Right lobe of liver (tissue), 6 donors: ENCODE measurements at regions not wholly inside any gene's neighbourhood (a gene's known extent, or its start where the extent isn't known, plus 50 kb on each side); places are given as distances from the start of the nearest gene placed in this dataset.

Experiments
- ATAC-seq, 4 donors: fragments of 200-7000 bp; cut with Tn5 transposase; one replicate each; pipeline ENCODE4 v1.9.1; 2020; ENCODE audit warnings: mild to moderate bottlenecking in 4 of 4, moderate library complexity in 4 of 4
- DNase-seq, 3 donors: peaks; one replicate each; pipeline ENCODE4 v3.0.0-alpha.2; 2020
- H3K27ac ChIP-seq, 3 donors: fragments of 200-600 bp; one replicate each; pipeline ENCODE4 v1.8.0; 2022
- H3K27me3 ChIP-seq, 2 donors: fragments of 200-600 bp; one replicate each; pipeline ENCODE4 v1.8.0; 2022
- H3K36me3 ChIP-seq, 4 donors: fragments of 200-600 bp; sonication (generic) in 1 of 4; one replicate each; pipeline versions ENCODE4 v1.5.1 to v1.8.0; 2017 to 2022; ENCODE audit warnings: control low read depth in 1 of 4
- H3K4me1 ChIP-seq, 4 donors: fragments of 200-600 bp; sonication (generic) in 1 of 4; one replicate each; pipeline versions ENCODE4 v1.5.1 to v1.8.0; 2017 to 2022; ENCODE audit warnings: control low read depth in 1 of 4
- H3K4me3 ChIP-seq, 3 donors: fragments of 200-600 bp; one replicate each; pipeline ENCODE4 v1.8.0; 2022
- H3K9me3 ChIP-seq, 4 donors: fragments of 200-600 bp; sonication (generic) in 1 of 4; one replicate each; pipeline versions ENCODE4 v1.5.1 to v1.8.0; 2017 to 2022; ENCODE audit warnings: control low read depth in 1 of 4
- POLR2A ChIP-seq: fragments of 450-650 bp; IDR thresholded peaks from one replicate; pipeline ENCODE4 v1.6.1; 2017; ENCODE audit warnings: antibody characterized with exemption, mild to moderate bottlenecking
- WGBS: methylation state at CpG from one replicate; pipeline ENCODE4 v1.1.6; 2018; ENCODE audit warnings: low coverage, low lambda C conversion rate; ENCODE audit not compliant: insufficient coverage; ENCODE audit errors: missing lambda C conversion rate; 5-methylcytosine and 5-hydroxymethylcytosine counted together
- intact Hi-C, 2 donors: fragments of 100-400 bp; cut with DNase I; formaldehyde crosslinking; loops; one replicate each; pipeline versions ENCODE4 v1.11.2 to v1.14.1; 2022
- TF ChIP-seq, protein P1 (sequence below), 4 donors: fragments of 200-600 bp in 3 of 4; fragments of 450-650 bp in 1 of 4; IDR thresholded peaks; one replicate each; pipeline versions ENCODE4 v1.5.1 to v1.8.0; 2016 to 2022; ENCODE audit warnings: antibody characterized with exemption in 4 of 4, mild to moderate bottlenecking in 2 of 4
- donor health status: DM: no; HTN: yes; CAD: no.
- donor health status: DM: no; HTN: no; CAD: no.
- donor health status: DM: no; HTN: no; CAD: no.
- donor health status: DM: no; HTN: yes; CAD: no.
- donor health status: DM: no; HTN: yes; CAD: no.

GRCh38 chr22:48658246-48658645 is 1169.4 kb downstream of the BRD1 start:
- 57% methylated on average over 3 of the region's 15 CpGs for WGBS
- Histone ChIP-seq H3K4me3 (no peak overlapping the region), H3K27ac (no peak overlapping the region), H3K9me3 (peaks cover 0 to under 1% (median 0%) of the 10 kb centered on the region in 4 donors), H3K4me1 (no peaks in the 10 kb centered on the region), H3K36me3 (no peaks in the 10 kb centered on the region), H3K27me3 (no peaks in the 10 kb centered on the region)
- no peak for ATAC-seq
- TF ChIP-seq, protein P1, sequence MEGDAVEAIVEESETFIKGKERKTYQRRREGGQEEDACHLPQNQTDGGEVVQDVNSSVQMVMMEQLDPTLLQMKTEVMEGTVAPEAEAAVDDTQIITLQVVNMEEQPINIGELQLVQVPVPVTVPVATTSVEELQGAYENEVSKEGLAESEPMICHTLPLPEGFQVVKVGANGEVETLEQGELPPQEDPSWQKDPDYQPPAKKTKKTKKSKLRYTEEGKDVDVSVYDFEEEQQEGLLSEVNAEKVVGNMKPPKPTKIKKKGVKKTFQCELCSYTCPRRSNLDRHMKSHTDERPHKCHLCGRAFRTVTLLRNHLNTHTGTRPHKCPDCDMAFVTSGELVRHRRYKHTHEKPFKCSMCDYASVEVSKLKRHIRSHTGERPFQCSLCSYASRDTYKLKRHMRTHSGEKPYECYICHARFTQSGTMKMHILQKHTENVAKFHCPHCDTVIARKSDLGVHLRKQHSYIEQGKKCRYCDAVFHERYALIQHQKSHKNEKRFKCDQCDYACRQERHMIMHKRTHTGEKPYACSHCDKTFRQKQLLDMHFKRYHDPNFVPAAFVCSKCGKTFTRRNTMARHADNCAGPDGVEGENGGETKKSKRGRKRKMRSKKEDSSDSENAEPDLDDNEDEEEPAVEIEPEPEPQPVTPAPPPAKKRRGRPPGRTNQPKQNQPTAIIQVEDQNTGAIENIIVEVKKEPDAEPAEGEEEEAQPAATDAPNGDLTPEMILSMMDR (IDR thresholded peaks at IDR 0.05), result no peak
- no peak for TF ChIP-seq POLR2A
- no peak for DNase-seq
- intact Hi-C loops, result no loop called here

GRCh38 chr22:48654492-48654891 is 1173.2 kb downstream of the BRD1 start:
- WGBS, result 52% methylated on average over 3 of the region's 9 CpGs
- Histone ChIP-seq H3K4me1 (no peaks in the 10 kb centered on the region), H3K27me3 (no peaks in the 10 kb centered on the region), H3K4me3 (no peak overlapping the region), H3K9me3 (no peaks in the 10 kb centered on the region), H3K36me3 (no peaks in the 10 kb centered on the region), H3K27ac (no peak overlapping the region)
- ATAC-seq, result no peak
- DNase-seq, result no peak
- TF ChIP-seq POLR2A, result no peak
- TF ChIP-seq, protein P1 (IDR thresholded peaks at IDR 0.05), result no peak
- intact Hi-C loops, result no loop called here

- H3K36me3 ChIP-seq, result no peaks in the 10 kb centered on the region
- intact Hi-C loops, result no loop called here
- no peak overlapping the region for H3K4me3 ChIP-seq
- no peaks in the 10 kb centered on the region for H3K27me3 ChIP-seq
- DNase-seq (no peak), ATAC-seq (no peak)
- H3K27ac ChIP-seq, result no peak overlapping the region
- 62% methylated on average over 10 of the region's 18 CpGs for WGBS
- TF ChIP-seq POLR2A, result no peak
- TF ChIP-seq, protein P1 (IDR thresholded peaks at IDR 0.05), result no peak
- H3K4me1 ChIP-seq, result no peaks in the 10 kb centered on the region
- no peaks in the 10 kb centered on the region for H3K9me3 ChIP-seq
Observed at GRCh38 chr22:48653929-48654328, 1173.7 kb downstream of the BRD1 start.

DNA sequence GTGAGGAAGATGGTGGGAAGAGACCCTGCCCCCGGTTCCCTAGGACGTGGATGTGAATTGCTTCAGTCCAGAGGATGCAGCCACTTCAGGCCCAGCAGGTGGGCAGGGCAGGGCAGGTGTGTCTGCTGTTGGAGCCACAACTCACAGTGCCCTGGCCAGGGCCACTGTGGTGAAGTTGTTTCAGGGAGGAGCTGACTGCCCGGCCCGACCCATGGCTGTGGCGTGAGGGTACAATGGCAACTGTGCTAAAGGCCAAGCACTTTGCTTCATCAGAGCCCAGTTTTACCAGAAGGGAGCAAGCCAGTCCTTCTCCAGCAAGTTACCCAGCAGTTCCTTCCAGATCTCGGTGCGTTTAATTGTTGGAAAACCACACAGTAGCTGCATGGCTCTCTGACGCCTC is 1174.4 kb downstream of the BRD1 start:
- ATAC-seq (no peak), DNase-seq (no peak)
- H3K27ac ChIP-seq, result no peak overlapping the region
- H3K27me3 ChIP-seq, result no peaks in the 10 kb centered on the region
- no peak overlapping the region for H3K4me3 ChIP-seq
- H3K9me3 ChIP-seq, result no peaks in the 10 kb centered on the region
- intact Hi-C loops, result no loop called here
- 70% methylated on average over 3 of the region's 8 CpGs for WGBS
- H3K4me1 ChIP-seq, result no peaks in the 10 kb centered on the region
- TF ChIP-seq, protein P1 (IDR thresholded peaks at IDR 0.05), result no peak
- TF ChIP-seq POLR2A, result no peak
- H3K36me3 ChIP-seq, result no peaks in the 10 kb centered on the region

- ATAC-seq (no peak), DNase-seq (no peak)
- TF ChIP-seq, protein P1 (IDR thresholded peaks at IDR 0.05), result no peak
- TF ChIP-seq POLR2A, result no peak
- H3K9me3 ChIP-seq, result no peaks in the 10 kb centered on the region
- WGBS, result 0% methylated on average over 1 of the region's 16 CpGs
- no peaks in the 10 kb centered on the region for H3K4me1 ChIP-seq
- no peak overlapping the region for H3K27ac ChIP-seq
- intact Hi-C loops, result no loop called here
- no peaks in the 10 kb centered on the region for H3K27me3 ChIP-seq
- no peak overlapping the region for H3K4me3 ChIP-seq
- H3K36me3 ChIP-seq, result no peaks in the 10 kb centered on the region
Observed at GRCh38 chr22:48652796-48653195, 1174.9 kb downstream of the BRD1 start.
